Epithelial cell of prostate (primary cell): ENCODE measurements at regions not wholly inside any gene's neighbourhood (a gene's known extent, or its start where the extent isn't known, plus 50 kb on each side); places are given as distances from the start of the nearest gene placed in this dataset.

Source experiments
- DNase-seq: peaks from one replicate; pipeline ENCODE4 v3.0.0-alpha.2; 2011; ENCODE audit warnings: low read depth, low spot score
- H3K27ac ChIP-seq: fragments of 450-650 bp; 2 replicates; pipeline ENCODE4 v1.5.1; 2017; ENCODE audit warnings: mild to moderate bottlenecking

DNA sequence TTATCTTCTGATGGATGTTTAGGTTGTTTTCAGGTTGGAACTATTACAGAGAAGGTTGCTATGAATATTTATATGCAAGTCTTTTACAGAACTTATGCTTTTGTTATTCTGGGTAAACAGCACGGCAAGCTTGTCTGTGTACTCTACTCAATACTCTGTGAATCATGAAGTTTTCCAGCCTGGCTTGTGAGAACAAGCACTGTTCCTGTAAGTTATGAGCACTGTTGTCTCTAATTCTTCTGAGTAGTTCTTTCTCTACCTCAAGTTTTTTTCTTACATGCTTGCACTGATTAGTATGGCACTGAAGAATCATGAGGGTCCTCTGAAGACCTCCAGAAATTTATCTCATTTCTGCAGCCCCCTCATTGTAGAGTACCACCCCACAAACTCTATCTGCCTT is 496.9 kb downstream of the KCTD12 start:
- H3K27ac ChIP-seq = no peak overlapping the region
- DNase-seq = no peak

DNA sequence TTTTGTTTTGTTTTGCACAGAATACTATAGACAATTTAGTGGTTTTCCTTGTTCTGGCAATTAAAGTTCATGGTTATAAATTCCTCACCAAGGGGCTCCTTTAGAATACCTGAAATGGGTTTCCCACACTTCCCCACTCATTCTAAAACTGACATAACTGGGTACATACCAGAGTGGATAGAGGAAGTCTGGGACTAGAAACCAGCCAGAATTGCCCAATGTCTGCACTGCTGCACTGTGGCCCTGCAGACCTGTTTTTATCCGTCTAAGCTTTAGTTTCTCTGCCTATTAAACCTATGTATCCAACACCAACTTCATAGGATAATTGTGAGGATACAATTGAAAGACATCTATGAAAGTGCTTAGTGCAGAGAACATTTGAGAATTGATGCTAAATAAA is 498.6 kb downstream of the KCTD12 start:
- DNase-seq = no peak
- H3K27ac ChIP-seq = no peak overlapping the region

DNA sequence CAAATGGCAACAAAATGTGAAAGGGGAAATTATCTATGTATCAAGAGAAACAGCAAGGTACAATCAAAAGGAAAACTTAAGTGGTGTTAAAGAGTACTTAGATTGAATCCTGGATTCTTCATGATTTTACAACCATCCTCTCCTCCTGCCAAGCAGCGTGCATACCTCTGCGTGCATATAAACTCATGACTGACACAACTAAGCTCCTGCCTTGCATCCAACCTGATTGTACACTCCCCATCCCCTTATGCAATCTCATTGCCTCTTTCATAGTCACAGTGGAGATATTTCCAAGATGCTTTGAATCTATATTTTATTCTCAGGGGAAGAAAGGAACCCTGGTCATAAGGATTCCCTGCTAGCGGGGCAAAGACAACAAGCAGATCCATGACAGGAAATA is 499.9 kb downstream of the KCTD12 start:
- no peak for DNase-seq
- no peak overlapping the region for H3K27ac ChIP-seq

DNA sequence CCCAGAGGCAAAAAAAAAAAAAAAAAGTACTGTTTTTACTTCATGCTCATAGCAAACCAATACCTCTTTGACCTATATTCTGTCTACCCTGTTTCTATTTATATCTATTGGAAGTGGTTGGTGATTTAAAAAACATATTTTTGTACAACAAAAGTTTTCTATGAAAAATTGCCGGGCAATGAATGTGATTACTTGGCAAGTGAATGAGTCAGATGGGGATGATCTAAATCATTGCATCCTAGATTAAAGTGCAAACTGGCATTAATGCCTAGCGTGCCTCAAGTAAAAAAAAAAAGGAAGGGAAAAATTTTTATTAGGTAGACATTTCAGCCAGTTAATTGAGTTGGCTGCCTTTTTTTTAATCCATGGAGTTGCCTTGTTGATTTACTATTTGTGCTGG is 500.6 kb downstream of the KCTD12 start:
- no peak overlapping the region for H3K27ac ChIP-seq
- no peak for DNase-seq

DNA sequence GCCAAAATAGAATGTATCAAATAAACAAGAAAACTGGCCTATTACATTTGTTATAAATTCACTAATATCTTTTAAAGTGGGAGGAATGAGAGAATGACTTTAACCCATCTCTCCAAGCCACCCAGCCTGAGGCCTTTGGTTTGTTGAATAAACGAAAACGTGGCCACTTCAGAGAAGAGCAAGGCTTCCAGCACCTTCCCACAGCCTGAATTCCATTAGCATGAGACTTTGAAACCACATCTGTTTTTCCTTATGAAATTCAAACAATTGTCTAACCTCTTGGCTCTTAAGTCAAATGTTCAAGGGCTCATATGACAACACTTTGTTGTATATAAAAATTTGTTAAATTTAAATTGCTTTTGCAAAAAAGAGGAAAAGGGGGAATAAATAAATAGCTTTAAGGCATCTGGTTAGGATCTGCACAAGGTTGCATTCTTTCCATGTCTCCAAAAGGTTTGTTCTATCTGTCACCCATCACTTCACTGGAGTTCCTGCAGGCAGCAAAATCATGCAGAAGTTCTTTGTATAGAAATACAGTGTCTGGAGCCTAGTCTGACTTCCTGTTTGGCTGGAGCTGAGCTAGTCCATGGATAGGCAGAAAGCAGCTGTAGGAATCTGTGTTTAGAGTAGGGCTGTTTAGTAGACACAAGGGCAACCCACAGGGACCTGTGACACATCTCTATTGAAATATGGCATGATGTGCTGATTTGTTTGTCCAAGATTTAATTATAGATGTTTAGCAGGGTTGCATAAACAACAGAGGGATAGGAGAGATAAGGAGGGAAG is 502.3 kb downstream of the KCTD12 start:
- no peak overlapping the region for H3K27ac ChIP-seq
- no peak for DNase-seq

DNA sequence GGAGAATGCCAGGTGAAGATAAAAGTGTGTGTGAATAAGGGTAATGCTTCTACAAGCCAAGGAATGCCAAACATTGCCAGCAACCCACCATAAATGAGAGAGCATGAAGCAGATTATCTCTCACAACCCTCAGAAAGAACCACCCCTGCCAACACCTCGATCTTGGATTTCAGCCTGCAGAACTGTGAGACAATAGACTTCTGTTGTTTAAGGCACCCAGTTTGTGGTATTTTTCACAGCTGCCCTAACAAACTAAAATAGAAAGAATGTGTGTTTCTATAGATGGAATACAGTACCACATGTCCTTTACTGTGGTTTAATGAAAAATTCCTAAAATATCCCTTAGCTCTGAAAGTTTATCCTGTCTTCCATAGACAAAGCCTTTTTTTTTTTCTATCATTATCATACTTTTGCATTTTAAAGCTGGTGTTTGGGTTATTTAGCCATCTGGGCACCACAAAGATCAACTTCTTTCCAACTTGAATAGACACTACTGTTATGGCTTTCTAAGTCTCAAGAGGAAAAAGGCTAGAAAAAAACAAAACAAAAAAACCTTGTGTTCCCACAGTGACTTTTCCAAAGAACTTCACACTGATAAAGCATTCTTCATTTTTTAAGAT is 505.6 kb downstream of the KCTD12 start:
- DNase-seq = no peak
- no peak overlapping the region for H3K27ac ChIP-seq

DNA sequence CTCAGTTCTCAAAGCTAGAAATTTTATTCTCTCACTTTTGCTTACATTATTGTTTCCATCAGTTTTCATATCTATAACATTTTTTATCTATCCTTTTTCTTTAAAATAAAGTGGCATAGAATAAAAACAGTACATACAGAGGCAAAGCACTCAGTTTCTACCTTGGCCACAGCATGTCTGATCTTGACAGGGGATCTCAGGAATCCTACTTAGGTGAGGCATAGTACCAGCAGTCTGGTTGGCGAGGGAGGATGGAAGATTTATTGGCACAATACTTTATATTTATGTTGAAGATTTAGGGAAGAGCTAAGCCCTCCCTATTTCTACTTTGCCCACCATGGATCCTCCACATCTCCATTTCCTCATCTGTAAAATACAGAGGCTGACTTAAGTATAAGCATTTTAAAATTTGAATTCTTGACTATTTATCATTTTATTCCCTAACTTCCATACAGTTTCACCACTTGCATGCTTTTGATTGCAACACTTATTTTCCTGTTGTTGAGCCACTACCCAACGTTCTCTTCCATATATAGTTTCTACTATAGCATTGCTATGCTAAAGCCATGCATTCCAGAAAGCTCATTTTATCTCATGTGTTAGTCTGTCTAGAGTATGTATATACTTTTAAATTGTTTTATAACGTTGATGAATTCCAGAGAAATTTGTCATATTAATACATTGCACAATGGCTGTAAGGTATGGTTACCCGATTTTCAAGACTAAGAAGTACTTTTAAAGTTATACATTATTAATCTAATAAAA is 506.7 kb downstream of the KCTD12 start:
- no peak overlapping the region for H3K27ac ChIP-seq
- DNase-seq = no peak

DNA sequence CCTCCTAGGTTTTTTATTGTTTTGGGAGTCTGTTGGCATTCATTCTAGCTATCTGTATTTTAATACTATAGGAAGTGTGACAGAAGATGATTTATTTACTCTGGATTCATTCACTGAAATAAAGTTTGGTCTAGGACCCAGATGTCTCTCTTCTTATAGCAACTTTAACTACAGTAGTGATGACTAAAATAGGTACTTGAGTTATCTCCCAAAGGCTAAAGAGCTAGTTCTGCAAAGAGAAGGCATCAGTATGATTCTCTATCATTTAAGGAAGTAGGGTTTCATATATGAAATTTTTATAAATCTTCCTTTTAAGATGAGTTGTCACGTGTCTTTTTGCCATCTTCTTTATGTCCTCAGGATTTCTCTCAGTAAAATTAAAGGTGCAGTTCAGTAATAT is 507.4 kb downstream of the KCTD12 start:
- no peak overlapping the region for H3K27ac ChIP-seq
- DNase-seq = no peak

DNA sequence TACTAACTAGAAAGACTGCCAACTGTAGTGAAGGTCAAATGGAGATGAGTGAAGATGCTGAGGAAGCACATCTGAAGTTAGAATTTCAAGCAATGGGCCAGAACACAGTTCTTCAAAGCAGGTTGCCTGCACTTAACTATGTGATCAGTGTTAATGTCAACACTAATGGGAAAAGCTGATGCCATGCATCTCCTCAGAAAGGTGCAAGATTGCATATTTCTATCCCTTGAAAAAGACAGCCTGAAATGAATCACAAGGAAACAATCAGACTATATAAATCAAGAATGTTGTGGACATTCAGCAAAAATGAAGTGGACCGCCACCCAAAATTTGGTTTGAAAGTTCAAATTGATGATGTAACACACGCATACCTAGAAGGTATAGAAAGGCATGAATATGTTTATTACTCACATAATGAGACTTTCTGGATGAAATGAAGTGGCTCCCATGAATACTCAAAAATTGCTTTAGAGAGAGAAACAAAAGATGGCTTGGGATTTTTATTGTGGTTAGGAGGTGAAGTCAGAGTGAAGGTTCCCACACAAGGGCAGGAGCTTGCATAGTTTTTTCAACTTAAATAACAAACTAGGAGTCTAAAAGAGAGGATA is 522.4 kb downstream of the KCTD12 start:
- H3K27ac ChIP-seq = no peak overlapping the region
- DNase-seq = no peak

DNA sequence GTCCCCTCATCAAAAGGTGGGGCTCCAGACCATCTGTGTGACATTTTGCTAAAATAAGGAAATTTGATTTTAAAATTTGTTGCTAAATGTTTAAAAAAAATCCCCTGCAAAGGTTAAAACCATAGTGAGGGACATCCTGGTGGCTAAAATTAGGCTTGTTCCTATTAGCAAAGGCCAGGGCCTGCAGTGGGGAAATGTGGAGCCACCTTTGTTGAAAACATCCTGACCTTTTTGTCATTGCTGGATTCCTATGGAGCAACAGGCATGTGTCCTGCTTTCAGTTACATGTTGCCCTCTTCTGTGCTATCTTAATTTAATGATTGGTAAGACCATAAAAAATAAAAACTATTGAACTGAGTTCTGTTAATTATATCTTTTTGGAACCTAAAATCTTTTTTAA is 524.3 kb downstream of the KCTD12 start:
- H3K27ac ChIP-seq = no peak overlapping the region
- DNase-seq = no peak

DNA sequence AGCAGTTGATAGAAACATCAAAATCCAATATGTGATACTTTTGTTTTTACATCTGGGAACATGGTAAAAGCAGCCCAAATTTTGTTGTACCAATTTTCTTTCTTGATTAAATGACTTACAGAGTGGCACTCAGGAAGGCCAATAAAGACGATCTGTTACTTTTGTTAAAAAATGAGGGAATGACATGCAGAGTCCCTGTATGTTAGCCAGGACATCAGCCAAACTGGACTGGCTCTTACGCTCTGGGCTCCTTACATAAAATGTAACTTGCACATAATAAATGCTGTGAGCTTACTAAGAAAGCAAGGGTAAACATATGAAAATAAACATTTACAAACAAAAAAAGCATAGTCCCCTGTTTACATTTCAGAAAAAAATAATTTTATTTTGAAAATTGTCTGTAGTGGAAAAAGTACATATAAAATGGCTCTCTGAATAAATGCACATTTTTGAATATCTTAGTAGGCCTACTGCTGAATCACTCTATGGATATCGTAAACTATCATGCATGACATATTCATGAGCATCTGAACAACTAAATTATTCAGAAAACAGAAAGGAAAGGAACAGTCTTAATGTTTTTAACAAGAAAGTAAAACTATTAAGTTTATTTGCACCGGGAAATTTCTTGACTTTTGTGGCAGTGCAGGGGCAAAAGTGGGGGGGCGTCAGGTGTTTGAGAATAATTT is 534.5 kb downstream of the KCTD12 start:
- no peak overlapping the region for H3K27ac ChIP-seq
- DNase-seq = no peak

DNA sequence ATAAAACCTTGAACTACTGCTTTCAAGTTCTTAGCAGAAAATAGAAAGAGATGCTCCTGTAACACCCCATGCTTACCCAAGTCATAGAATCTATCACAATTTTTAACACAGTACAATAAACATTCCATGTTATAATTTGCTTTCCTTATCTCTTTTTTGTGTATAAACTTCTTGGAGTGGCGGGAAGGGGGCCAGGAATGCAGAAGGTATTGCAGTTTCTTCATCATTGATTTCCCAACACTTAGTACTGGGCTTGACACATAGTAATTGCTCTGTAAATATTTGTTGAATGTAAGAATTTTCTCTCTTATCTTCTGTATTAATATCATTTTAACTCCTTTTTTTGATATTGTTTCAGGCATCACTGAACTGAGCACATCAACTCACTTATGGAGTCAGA is 535.8 kb downstream of the KCTD12 start:
- DNase-seq = no peak
- H3K27ac ChIP-seq = no peak overlapping the region

DNA sequence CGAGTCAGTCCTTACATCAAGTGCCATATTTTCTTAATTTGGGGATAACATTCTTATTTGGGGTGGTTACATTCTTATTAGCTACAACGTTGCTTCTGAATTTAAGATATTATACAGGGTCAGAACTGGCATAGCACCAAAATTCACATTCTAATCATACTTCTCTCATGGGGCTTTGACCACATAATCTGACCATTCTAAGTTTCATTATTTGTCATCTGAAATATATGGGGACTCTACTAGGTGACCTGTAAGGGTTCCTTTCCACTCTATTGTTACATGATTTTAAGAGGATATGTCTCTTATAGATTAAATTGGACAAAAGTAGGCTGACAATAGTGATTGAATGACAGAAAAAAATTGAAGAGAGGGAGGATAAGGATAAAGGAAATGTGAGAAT is 536.5 kb downstream of the KCTD12 start:
- no peak overlapping the region for H3K27ac ChIP-seq
- no peak for DNase-seq

DNA sequence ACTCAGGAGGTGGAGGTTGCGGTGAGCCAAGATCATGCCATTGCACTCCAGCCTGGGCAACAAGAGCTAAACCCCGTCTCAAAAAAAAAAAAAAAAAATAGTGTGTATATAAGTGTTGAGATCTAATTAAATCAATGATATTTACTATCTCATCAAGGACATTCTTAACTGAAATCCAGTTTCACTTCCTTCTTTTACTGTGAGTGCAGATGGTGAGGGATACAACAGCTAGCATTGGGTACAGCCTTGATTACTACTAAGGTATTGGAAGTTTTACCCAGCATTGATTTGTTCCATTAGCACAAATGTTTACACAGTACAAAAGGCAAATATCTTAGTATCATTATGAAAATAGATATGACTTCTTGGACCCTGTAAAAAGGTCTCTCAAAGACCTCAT is 546.6 kb downstream of the KCTD12 start:
- no peak overlapping the region for H3K27ac ChIP-seq
- DNase-seq = no peak

DNA sequence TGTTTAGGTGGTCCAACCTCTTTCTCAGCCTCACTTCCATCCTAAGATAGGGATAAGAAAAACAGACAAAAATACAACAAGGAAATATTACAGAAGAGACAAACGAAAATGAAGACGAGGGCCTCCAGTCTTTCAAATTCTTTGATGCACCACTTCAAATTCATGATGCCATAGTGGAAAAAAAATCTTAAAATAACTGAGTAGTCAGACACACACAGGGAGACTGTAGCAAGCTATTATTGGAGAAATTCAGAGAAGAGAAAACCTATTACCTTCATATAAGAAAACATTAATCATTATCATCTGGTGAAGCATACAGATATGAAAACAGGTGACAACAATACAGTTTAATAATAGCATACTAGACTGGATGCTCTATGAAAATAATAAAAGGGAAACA is 548.2 kb downstream of the KCTD12 start:
- DNase-seq = no peak
- H3K27ac ChIP-seq = no peak overlapping the region

DNA sequence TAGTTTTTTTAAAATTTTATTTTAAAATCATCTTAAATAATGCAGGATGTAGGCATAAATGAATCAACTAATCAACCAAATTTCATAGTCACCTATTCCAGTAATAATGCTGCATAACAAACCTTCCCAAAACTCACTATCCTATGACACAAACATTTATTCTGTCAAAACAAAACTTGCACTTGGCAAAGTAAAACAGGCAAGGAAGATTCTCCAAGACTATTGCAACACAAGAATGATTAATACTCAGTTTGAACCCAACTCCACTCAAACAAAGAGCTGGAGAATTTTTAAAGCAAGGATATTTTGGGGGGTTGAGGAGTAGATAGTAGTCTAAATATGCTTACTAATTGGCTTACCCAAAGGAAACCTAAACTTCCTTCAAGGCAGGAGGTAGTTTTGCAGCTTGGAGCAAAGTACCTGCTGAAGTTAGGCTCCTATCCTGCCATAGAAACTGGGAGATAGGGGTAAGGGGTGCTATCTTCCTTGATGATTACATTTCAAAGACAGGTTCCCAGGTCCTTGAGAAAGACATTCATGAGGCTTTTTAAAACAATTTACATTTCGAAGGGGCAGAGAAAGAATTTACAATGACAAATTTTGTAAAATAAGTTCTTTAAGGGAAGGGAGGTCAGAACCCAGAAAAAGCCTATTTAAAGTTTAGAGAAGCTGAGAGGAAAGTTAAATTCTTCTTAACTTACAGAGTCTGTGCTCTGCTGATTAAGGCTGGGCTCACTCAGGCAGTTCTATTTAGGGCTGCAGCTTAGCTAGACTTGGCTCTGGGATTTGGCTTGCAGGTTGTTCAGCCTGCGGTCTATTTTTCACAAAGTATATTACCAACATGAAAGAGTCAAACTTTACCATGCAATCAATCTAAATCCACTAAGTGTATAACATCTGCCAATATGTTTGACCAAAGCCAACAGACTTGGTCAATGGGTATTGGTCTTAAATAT is 549.0 kb downstream of the KCTD12 start:
- H3K27ac ChIP-seq = no peak overlapping the region
- DNase-seq = no peak

DNA sequence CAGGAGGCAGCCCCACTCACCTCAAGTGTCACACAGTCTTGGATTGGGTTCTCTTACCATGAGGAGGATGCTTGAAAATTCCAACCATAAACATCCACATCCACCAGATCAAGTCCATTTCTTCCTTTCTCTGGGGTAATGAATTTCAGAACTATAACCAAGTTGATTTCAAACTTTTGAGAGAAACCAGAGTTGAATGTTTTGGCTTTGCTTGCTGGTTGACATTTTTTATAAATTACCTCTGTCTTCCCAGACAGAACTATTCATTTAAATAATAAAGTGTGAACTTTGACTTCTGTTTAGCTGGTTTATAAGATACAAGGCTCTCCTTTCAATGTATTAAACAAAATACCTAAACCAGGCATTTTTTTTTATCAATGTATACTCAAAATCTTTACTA is 550.7 kb downstream of the KCTD12 start:
- DNase-seq = no peak
- no peak overlapping the region for H3K27ac ChIP-seq

DNA sequence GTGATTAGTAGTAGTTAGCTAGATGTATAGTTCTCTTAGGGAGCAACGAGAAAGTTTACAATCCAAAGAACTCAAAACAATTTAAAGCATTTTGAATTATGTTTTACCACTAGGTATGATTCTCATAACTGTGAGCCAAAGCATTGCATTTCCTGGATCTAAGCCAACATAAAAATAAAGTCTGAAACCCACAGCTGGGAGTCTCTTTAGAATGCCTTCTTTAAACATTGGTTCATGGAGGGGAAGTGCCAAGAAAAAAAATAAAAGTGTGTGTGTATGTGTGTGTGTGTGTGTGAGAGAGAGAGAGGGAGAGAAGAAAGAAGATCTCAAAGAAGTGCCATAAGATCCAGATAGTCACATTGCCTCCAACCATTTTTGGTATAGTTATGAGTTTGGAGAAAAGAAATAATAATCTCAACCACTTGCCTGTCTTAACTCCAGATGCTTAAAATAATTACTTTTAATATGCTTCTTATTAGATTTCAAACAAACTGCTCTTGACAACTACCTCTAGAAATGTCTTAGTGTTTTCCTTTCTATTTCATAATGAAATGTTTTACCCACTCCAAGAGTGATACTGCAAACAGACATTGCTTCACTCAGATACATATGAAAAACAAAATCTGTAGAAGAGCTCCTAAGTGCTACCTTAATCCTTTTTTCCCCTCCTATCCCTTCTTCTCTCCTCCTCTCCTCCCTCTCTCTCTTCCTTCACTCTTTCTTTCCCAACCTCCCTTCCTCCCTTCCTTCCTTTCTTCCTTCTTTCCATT is 554.1 kb downstream of the KCTD12 start:
- H3K27ac ChIP-seq = no peak overlapping the region
- DNase-seq = no peak

DNA sequence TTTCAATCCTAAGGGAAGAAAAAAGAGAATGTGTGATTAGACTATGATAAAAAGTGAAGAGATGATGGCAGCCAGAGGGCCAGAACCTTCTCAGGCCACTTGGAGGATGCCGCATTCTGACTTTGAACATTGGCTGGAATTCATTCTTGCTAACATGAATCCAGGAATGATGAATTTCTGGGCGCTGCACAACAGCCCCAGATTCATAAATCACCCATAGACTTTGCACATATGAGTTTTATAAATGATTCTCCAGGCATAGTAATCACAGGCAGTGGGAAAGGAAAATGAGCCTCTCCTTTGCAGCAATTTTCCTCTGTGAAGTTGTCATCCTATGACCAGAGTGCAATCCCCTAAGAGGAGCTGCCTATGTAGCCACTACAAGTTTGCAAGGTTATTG is 555.4 kb downstream of the KCTD12 start:
- H3K27ac ChIP-seq = no peak overlapping the region
- no peak for DNase-seq
